OCI-LY7 (cell line): ENCODE measurements at regions not wholly inside any gene's neighbourhood (a gene's known extent, or its start where the extent isn't known, plus 50 kb on each side); places are given as distances from the start of the nearest gene placed in this dataset.

Experiments
- BruUV-seq: library from RNA; stranded (reverse); fragments of 400-500 nt; replicated peaks from 2 replicates; lab custom pipeline; 2021; lab: Mats Ljungman, UMichigan
- CTCF ChIA-PET: fragments of 300-600 bp; sonication (Branson Sonifier 250); formaldehyde crosslinking; loops from one replicate; lab custom pipeline; 2022; ENCODE audit warnings: antibody characterized with exemption; ENCODE audit not compliant: unreplicated experiment; lab: Charles Lee
- POLR2A ChIA-PET: fragments of 300-600 bp; sonication (Branson Sonifier 250); formaldehyde crosslinking; loops from one replicate; lab custom pipeline; 2022; ENCODE audit warnings: antibody characterized with exemption; lab: Charles Lee
- DNase-seq: peaks from one replicate; pipeline ENCODE4 v3.0.0-alpha.2; 2015; ENCODE audit warnings: low spot score
- H2AFZ ChIP-seq: fragments of 200-600 bp; sonication (generic), shearing (Covaris generic); 2 replicates; pipeline ENCODE4 v1.6.1; 2014; ENCODE audit warnings: mild to moderate bottlenecking, antibody characterized with exemption, low read length, moderate library complexity
- H3K27ac ChIP-seq: fragments of 200-600 bp; sonication (generic); 2 replicates; pipeline ENCODE4 v1.5.1; 2014; ENCODE audit warnings: mixed run types, low read depth, mild to moderate bottlenecking, moderate library complexity, low read length, inconsistent platforms; ENCODE audit not compliant: poor library complexity, severe bottlenecking
- H3K36me3 ChIP-seq: fragments of 200-600 bp; sonication (generic); 2 replicates; pipeline ENCODE4 v1.6.1; 2014; ENCODE audit warnings: mild to moderate bottlenecking, antibody characterized with exemption, low read length, moderate library complexity, mixed read lengths; ENCODE audit not compliant: insufficient read depth
- H3K4me1 ChIP-seq: fragments of 200-600 bp; sonication (generic); 2 replicates; pipeline ENCODE4 v1.5.1; 2014; ENCODE audit warnings: mild to moderate bottlenecking, low read length; ENCODE audit not compliant: insufficient read depth, poor library complexity, severe bottlenecking
- H3K4me2 ChIP-seq: fragments of 200-600 bp; sonication (generic); 2 replicates; pipeline ENCODE4 v1.6.1; 2014; ENCODE audit warnings: mild to moderate bottlenecking, low read length
- H3K4me3 ChIP-seq: fragments of 200-600 bp; sonication (generic); 2 replicates; pipeline ENCODE4 v1.5.1; 2014; ENCODE audit warnings: mild to moderate bottlenecking, low read depth, low read length; ENCODE audit not compliant: poor library complexity, severe bottlenecking
- H3K79me2 ChIP-seq: fragments of 200-600 bp; sonication (generic); 2 replicates; pipeline ENCODE4 v1.6.1; 2016; ENCODE audit warnings: low read depth, mild to moderate bottlenecking, low read length, moderate library complexity, mixed read lengths; ENCODE audit not compliant: insufficient read depth
- H3K9me2 ChIP-seq: fragments of 200-600 bp; sonication (generic); 2 replicates; pipeline ENCODE4 v1.6.1; 2016; ENCODE audit warnings: mild to moderate bottlenecking, low read length, mixed read lengths; ENCODE audit not compliant: insufficient read depth
- H3K9me3 ChIP-seq: fragments of 200-600 bp; sonication (generic); 2 replicates; pipeline ENCODE4 v1.6.1; 2014; ENCODE audit warnings: mild to moderate bottlenecking, mixed run types, low read length, mixed read lengths
- H4K20me1 ChIP-seq: fragments of 200-600 bp; sonication (generic); 2 replicates; pipeline ENCODE4 v1.6.1; 2014; ENCODE audit warnings: mild to moderate bottlenecking, antibody characterized with exemption, low read length, moderate library complexity, mixed read lengths; ENCODE audit not compliant: insufficient read depth
- EZH2phosphoT487 ChIP-seq: fragments of 200-600 bp; sonication (generic); IDR thresholded peaks from 2 replicates; pipeline ENCODE4 v1.6.1; 2018; ENCODE audit warnings: low read depth, borderline replicate concordance, mild to moderate bottlenecking, mixed run types, antibody characterized with exemption, low read length, moderate library complexity, mixed read lengths
- intact Hi-C: fragments of 100-400 bp; cut with micrococcal nuclease; formaldehyde crosslinking; loops from one replicate; pipeline ENCODE4 v1.10.0; 2022; ENCODE audit not compliant: unreplicated experiment
- TF ChIP-seq, protein P1 (sequence below): fragments of 200-600 bp; sonication (generic); conservative IDR thresholded peaks from 2 replicates; pipeline ENCODE4 v1.5.1; 2014; ENCODE audit warnings: mild to moderate bottlenecking, antibody characterized with exemption, low read length, moderate library complexity, mixed read lengths

DNA sequence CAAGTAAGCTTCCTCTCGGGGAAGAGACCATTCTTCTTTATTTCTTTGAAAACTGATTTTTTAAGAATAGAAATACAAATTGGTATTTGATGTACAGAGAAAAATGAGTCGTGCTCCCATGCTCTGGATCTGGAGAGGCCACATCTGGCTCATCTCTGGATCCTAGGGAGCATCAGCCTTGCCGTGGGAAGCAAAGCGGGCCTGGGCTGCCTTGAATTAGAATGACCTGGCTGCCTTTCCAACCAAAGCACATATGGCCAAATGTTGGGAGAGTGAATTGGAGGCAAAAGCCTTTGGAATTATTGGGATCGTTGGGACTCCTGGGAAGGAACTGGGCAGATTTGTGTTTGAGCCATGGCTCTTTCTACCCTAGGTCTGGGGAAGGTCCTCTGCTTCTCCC, 80.0 kb downstream of the SLC25A47 start:
- no peaks in the 10 kb centered on the region for H3K36me3 ChIP-seq
- H4K20me1 ChIP-seq = no peaks in the 10 kb centered on the region
- H3K9me3 ChIP-seq = no peaks in the 10 kb centered on the region
- intact Hi-C loops = no loop called here
- H2AFZ ChIP-seq = no peak overlapping the region
- no peak overlapping the region for H3K27ac ChIP-seq
- ChIA-PET CTCF (no interaction called here), POLR2A (no interaction called here)
- no peaks in the 10 kb centered on the region for H3K79me2 ChIP-seq
- H3K4me3 ChIP-seq = no peak overlapping the region
- H3K4me2 ChIP-seq = no peak overlapping the region
- no TSS peak for BruUV-seq
- no peaks in the 10 kb centered on the region for H3K9me2 ChIP-seq
- TF ChIP-seq, protein P1, sequence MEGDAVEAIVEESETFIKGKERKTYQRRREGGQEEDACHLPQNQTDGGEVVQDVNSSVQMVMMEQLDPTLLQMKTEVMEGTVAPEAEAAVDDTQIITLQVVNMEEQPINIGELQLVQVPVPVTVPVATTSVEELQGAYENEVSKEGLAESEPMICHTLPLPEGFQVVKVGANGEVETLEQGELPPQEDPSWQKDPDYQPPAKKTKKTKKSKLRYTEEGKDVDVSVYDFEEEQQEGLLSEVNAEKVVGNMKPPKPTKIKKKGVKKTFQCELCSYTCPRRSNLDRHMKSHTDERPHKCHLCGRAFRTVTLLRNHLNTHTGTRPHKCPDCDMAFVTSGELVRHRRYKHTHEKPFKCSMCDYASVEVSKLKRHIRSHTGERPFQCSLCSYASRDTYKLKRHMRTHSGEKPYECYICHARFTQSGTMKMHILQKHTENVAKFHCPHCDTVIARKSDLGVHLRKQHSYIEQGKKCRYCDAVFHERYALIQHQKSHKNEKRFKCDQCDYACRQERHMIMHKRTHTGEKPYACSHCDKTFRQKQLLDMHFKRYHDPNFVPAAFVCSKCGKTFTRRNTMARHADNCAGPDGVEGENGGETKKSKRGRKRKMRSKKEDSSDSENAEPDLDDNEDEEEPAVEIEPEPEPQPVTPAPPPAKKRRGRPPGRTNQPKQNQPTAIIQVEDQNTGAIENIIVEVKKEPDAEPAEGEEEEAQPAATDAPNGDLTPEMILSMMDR = no peak
- no peak for TF ChIP-seq EZH2phosphoT487
- no peak for DNase-seq
- H3K4me1 ChIP-seq = no peaks in the 10 kb centered on the region

DNA sequence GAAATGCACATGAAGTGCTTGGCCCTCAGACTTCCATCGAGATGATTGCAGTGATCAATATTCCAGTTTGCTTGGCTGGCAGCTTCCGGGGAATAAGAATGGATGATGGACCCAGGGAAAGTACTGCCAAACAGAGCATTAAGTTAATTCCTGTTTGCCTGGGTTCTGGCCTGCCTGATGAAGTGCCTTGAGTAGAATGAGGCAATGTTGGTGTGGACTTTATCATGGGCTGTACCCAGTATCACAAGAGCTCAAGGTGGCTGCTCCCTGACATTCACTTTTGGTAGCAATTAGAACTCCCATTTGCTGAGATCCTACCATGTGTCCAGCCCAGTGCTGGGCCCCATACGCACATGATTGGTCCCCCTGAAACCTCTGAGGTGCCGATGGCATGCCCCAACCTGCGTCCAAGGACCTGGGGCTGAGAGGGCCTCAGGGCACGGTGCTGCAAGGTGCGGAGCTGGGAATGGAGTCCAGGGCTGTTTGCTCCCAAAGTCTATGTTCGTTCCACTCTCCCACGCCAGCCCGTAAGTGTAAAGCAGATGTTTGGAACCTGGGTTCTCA, 80.7 kb downstream of the SLC25A47 start:
- H2AFZ ChIP-seq = no peak overlapping the region
- H3K4me3 ChIP-seq = no peak overlapping the region
- H3K79me2 ChIP-seq = no peaks in the 10 kb centered on the region
- no peaks in the 10 kb centered on the region for H3K9me2 ChIP-seq
- no peak overlapping the region for H3K27ac ChIP-seq
- BruUV-seq = no TSS peak
- no peak overlapping the region for H3K4me2 ChIP-seq
- no peaks in the 10 kb centered on the region for H3K36me3 ChIP-seq
- no peaks in the 10 kb centered on the region for H3K4me1 ChIP-seq
- DNase-seq = no peak
- CTCF ChIA-PET = no interaction called here
- H4K20me1 ChIP-seq = no peaks in the 10 kb centered on the region
- intact Hi-C loops = no loop called here
- TF ChIP-seq, protein P1 = no peak
- TF ChIP-seq EZH2phosphoT487 = no peak
- POLR2A ChIA-PET = interaction anchor here (1.1 kb wide), 1 partner anchor 130 kb away, joined by 3 read pairs; no protein-coding TSS in a partner anchor
- no peaks in the 10 kb centered on the region for H3K9me3 ChIP-seq

DNA sequence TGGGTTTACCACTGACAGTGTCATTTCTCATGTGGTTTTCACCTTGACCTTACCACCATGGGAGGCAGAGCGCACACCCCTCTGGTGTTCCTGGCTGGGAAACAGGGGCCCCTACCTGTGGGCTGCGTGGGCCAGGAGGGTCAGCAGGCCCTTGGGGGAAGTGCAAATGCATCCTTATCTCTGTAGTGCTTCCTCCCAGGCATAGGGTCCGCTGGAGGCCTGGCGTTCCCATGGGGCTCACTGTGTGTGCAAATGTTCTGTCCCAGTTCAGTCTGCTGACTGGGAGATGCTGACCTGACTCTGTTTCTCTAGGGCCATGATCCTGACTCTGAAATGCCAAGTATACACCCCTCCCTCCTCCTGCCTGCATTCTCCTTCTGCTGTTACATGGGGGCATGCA, 81.3 kb downstream of the SLC25A47 start:
- BruUV-seq = no TSS peak
- Histone ChIP-seq H3K9me3 (no peaks in the 10 kb centered on the region), H2AFZ (no peak overlapping the region), H3K4me3 (no peak overlapping the region), H3K4me2 (no peak overlapping the region), H3K9me2 (no peaks in the 10 kb centered on the region), H3K36me3 (no peaks in the 10 kb centered on the region), H3K79me2 (no peaks in the 10 kb centered on the region), H3K27ac (no peak overlapping the region), H4K20me1 (no peaks in the 10 kb centered on the region), H3K4me1 (no peaks in the 10 kb centered on the region)
- TF ChIP-seq, protein P1 = no peak
- no peak for TF ChIP-seq EZH2phosphoT487
- intact Hi-C loops = no loop called here
- POLR2A ChIA-PET = interaction anchor here (1.1 kb wide), 1 partner anchor 130 kb away, joined by 3 read pairs; no protein-coding TSS in a partner anchor
- CTCF ChIA-PET = no interaction called here
- no peak for DNase-seq
